HepG2 (cell line): ENCODE measurements at regions not wholly inside any gene's neighbourhood (a gene's known extent, or its start where the extent isn't known, plus 50 kb on each side); places are given as distances from the start of the nearest gene placed in this dataset.

Experiments
- ATAC-seq: fragments of 200-7000 bp; cut with Tn5 transposase; 3 replicates; pipeline ENCODE4 v1.9.1; 2020; ENCODE audit warnings: mild to moderate bottlenecking, moderate library complexity
- BruUV-seq: library from RNA; stranded (reverse); fragments of 400-500 nt; replicated peaks from 2 replicates; lab custom pipeline; 2021; lab: Mats Ljungman, UMichigan
- CTCF ChIA-PET: fragments of 300-600 bp; formaldehyde crosslinking; extraction: SDS; loops from one replicate; lab custom pipeline; 2021; ENCODE audit warnings: low total read pairs, inconsistent platforms, low intra/inter-chr PET ratio; lab: Yijun Ruan, JAX
- POLR2A ChIA-PET: fragments of 350-600 bp; sonication (Branson Sonifier 250); formaldehyde crosslinking; loops from one replicate; lab custom pipeline; 2020; ENCODE audit warnings: antibody characterized with exemption, inconsistent platforms; lab: Yijun Ruan, JAX
- DNase-seq: peaks from one replicate; pipeline ENCODE4 v3.0.0-alpha.2; 2015; ENCODE audit warnings: low spot score
- FAIRE-seq: peaks from 3 replicates; lab custom pipeline; 2011; peaks lifted over from hg19 to GRCh38; lab: Jason Lieb, UNC
- H2AFZ ChIP-seq: one replicate; pipeline ENCODE4 v1.6.1; 2011; ENCODE audit warnings: low read length, inconsistent platforms
- H3K27ac ChIP-seq: fragments of 300-600 bp; 3 replicates; pipeline ENCODE4 v1.8.0; 2011; ENCODE audit warnings: mixed run types, mild to moderate bottlenecking, mixed read lengths, low read length, inconsistent platforms; ENCODE audit not compliant: insufficient read depth; ENCODE audit errors: extremely low read length
- H3K27me3 ChIP-seq, 2 experiments: fragments of 200-600 bp in 1 of 2; 2 replicates in 1 of 2; 3 replicates in 1 of 2; pipeline versions ENCODE4 v1.6.0 to v1.8.0; 2011; ENCODE audit warnings: low read length in 2 of 2, mild to moderate bottlenecking in 2 of 2, moderate library complexity in 2 of 2, inconsistent platforms in 1 of 2; ENCODE audit not compliant: insufficient read depth in 2 of 2, control insufficient read depth in 1 of 2
- H3K36me3 ChIP-seq, 2 experiments: fragments of 200-600 bp in 1 of 2; replicated peaks in 1 of 2; 2 replicates in 1 of 2; 3 replicates in 1 of 2; pipeline versions ENCODE4 v1.5.1 to v1.8.0; 2011; ENCODE audit warnings: low read length in 2 of 2, inconsistent platforms in 1 of 2; ENCODE audit not compliant: insufficient read depth in 2 of 2, control insufficient read depth in 1 of 2
- H3K4me1 ChIP-seq: 2 replicates; pipeline ENCODE4 v1.5.1; 2012; ENCODE audit warnings: low read length, inconsistent platforms; ENCODE audit not compliant: insufficient read depth
- H3K4me2 ChIP-seq: 2 replicates; pipeline ENCODE4 v1.6.0; 2011; ENCODE audit warnings: low read depth, low read length, inconsistent platforms
- H3K4me3 ChIP-seq, 3 experiments: fragments of 200-600 bp in 1 of 3; sonication (generic), shearing (Covaris generic) in 1 of 3; replicated peaks in 1 of 3; 2 replicates each; pipeline ENCODE4 v1.5.1; 2011 to 2016; ENCODE audit warnings: low read length in 3 of 3, inconsistent platforms in 2 of 3, low read depth in 2 of 3, mild to moderate bottlenecking in 2 of 3, control low read depth in 1 of 3, mixed read lengths in 1 of 3; ENCODE audit not compliant: insufficient read depth in 1 of 3
- H3K79me2 ChIP-seq: one replicate; pipeline ENCODE4 v1.6.1; 2011; ENCODE audit warnings: low read length, inconsistent platforms; ENCODE audit not compliant: insufficient read depth
- H3K9ac ChIP-seq: 2 replicates; pipeline ENCODE4 v1.6.0; 2011; ENCODE audit warnings: mild to moderate bottlenecking, low read depth, low read length, inconsistent platforms; ENCODE audit not compliant: insufficient read depth
- H3K9me3 ChIP-seq: 2 replicates; pipeline ENCODE4 v1.5.1; 2012; ENCODE audit warnings: mild to moderate bottlenecking, low read length
- H4K20me1 ChIP-seq: 2 replicates; pipeline ENCODE4 v1.6.0; 2011; ENCODE audit warnings: inconsistent platforms, mild to moderate bottlenecking, low read length, moderate library complexity; ENCODE audit not compliant: insufficient read depth
- MEIS1 ChIP-seq: sonication (generic); formaldehyde crosslinking; IDR thresholded peaks from 2 replicates; pipeline ENCODE4 v1.9.0; 2021; ENCODE audit warnings: mild to moderate bottlenecking, missing genetic modification reagents, moderate library complexity, borderline replicate concordance
- MIXL1 ChIP-seq: IDR thresholded peaks from 2 replicates; pipeline ENCODE4 v1.6.1; 2016
- PBX2 ChIP-seq: IDR thresholded peaks from 2 replicates; pipeline ENCODE4 v1.6.1; 2016; ENCODE audit warnings: control low read depth
- PHF5A ChIP-seq: IDR thresholded peaks from one replicate; pipeline ENCODE4 v1.6.1; 2018; ENCODE audit warnings: low read depth, missing genetic modification reagents; ENCODE audit not compliant: unreplicated experiment
- SMAD3 ChIP-seq: sonication (generic); formaldehyde crosslinking; IDR thresholded peaks from 2 replicates; pipeline ENCODE4 v1.4.0; 2020; ENCODE audit warnings: missing genetic modification reagents
- ZNF318 ChIP-seq: sonication (generic); formaldehyde crosslinking; IDR thresholded peaks from 2 replicates; pipeline ENCODE4 v1.4.0; 2020; ENCODE audit warnings: mild to moderate bottlenecking, missing genetic modification reagents
- ZNF605 ChIP-seq: sonication (generic); formaldehyde crosslinking; IDR thresholded peaks from 2 replicates; pipeline ENCODE4 v1.8.0; 2022; ENCODE audit warnings: mild to moderate bottlenecking, missing genetic modification reagents
- WGBS: methylation state at CpG from one replicate; pipeline ENCODE4 v1.1.6; 2017; ENCODE audit warnings: low lambda C conversion rate; 5-methylcytosine and 5-hydroxymethylcytosine counted together
- in situ Hi-C: cut with HindIII; loops from 2 replicates; pipeline ENCODE4 v1.10.0; 2017; ENCODE audit warnings: low pct_unique_long_range_greater_than_20kb; ENCODE audit not compliant: extremely low pct_ligation_motif_present
- intact Hi-C: fragments of 100-400 bp; cut with micrococcal nuclease; formaldehyde crosslinking; loops from one replicate; pipeline ENCODE4 v1.10.0; 2022; ENCODE audit not compliant: unreplicated experiment
- TF ChIP-seq, protein P1 (sequence below): sonication (generic); formaldehyde crosslinking; IDR thresholded peaks from 2 replicates; pipeline ENCODE4 v1.4.0; 2020; ENCODE audit warnings: low read depth, mild to moderate bottlenecking, missing genetic modification reagents
- TF ChIP-seq, protein P2 (sequence below): sonication (generic); formaldehyde crosslinking; IDR thresholded peaks from 2 replicates; pipeline ENCODE4 v1.4.0; 2020; ENCODE audit warnings: missing genetic modification reagents, mild to moderate bottlenecking, borderline replicate concordance

GRCh38 chr7:145845345-145845744 is 271.3 kb upstream of the CNTNAP2 start:
- Histone ChIP-seq H3K4me1 (no peaks in the 10 kb centered on the region), H2AFZ (no peak overlapping the region), H4K20me1 (no peaks in the 10 kb centered on the region), H3K79me2 (no peaks in the 10 kb centered on the region), H3K36me3 (no peaks in the 10 kb centered on the region), H3K9me3 (peaks cover 84% of the 10 kb centered on the region), H3K4me2 (no peak overlapping the region), H3K27ac (no peak overlapping the region), H3K27me3 (no peaks in the 10 kb centered on the region), H3K9ac (no peak overlapping the region), H3K4me3 (no peak overlapping the region)
- no TSS peak for BruUV-seq
- in situ Hi-C loops (no loop called here), intact Hi-C loops (no loop called here)
- no peak for DNase-seq
- ChIA-PET POLR2A (no interaction called here), CTCF (no interaction called here)
- TF ChIP-seq SMAD3 (no peak), PHF5A (CRISPR knock-in tag) (no peak), MIXL1 (CRISPR knock-in tag) (no peak), ZNF318 (CRISPR knock-in tag) (no peak), MEIS1 (CRISPR knock-in tag) (no peak), ZNF605 (CRISPR knock-in tag) (no peak), PBX2 (no peak)
- TF ChIP-seq, protein P1, sequence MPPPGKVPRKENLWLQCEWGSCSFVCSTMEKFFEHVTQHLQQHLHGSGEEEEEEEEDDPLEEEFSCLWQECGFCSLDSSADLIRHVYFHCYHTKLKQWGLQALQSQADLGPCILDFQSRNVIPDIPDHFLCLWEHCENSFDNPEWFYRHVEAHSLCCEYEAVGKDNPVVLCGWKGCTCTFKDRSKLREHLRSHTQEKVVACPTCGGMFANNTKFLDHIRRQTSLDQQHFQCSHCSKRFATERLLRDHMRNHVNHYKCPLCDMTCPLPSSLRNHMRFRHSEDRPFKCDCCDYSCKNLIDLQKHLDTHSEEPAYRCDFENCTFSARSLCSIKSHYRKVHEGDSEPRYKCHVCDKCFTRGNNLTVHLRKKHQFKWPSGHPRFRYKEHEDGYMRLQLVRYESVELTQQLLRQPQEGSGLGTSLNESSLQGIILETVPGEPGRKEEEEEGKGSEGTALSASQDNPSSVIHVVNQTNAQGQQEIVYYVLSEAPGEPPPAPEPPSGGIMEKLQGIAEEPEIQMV (CRISPR knock-in tag): no peak
- TF ChIP-seq, protein P2, sequence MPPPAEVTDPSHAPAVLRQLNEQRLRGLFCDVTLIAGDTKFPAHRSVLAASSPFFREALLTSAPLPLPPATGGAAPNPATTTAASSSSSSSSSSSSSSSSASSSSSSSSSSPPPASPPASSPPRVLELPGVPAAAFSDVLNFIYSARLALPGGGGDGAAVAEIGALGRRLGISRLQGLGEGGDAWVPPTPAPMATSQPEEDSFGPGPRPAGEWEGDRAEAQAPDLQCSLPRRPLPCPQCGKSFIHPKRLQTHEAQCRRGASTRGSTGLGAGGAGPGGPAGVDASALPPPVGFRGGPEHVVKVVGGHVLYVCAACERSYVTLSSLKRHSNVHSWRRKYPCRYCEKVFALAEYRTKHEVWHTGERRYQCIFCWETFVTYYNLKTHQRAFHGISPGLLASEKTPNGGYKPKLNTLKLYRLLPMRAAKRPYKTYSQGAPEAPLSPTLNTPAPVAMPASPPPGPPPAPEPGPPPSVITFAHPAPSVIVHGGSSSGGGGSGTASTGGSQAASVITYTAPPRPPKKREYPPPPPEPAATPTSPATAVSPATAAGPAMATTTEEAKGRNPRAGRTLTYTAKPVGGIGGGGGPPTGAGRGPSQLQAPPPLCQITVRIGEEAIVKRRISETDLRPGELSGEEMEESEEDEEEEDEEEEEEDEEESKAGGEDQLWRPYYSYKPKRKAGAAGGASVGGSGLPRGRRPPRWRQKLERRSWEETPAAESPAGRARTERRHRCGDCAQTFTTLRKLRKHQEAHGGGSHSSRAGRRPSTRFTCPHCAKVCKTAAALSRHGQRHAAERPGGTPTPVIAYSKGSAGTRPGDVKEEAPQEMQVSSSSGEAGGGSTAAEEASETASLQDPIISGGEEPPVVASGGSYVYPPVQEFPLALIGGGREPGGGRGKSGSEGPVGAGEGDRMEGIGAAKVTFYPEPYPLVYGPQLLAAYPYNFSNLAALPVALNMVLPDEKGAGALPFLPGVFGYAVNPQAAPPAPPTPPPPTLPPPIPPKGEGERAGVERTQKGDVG: no peak
- ATAC-seq: no peak
- FAIRE-seq: no peak
- WGBS: 0% methylated on average over 4 of the region's 6 CpGs
